Kidney (tissue), 13 donors: ENCODE measurements at regions not wholly inside any gene's neighbourhood (a gene's known extent, or its start where the extent isn't known, plus 50 kb on each side); places are given as distances from the start of the nearest gene placed in this dataset.

Experiments
- DNase-seq, 5 donors: peaks; one replicate each; pipeline ENCODE4 v3.0.0-alpha.2; 2013 to 2020
- FAIRE-seq: peaks from 2 replicates; lab custom pipeline; 2012; peaks lifted over from hg19 to GRCh38; lab: Jason Lieb, UNC
- H3K27ac ChIP-seq, 2 donors: one replicate each; pipeline ENCODE4 v1.7.0; 2013; ENCODE audit warnings: low read depth in 2 of 2, low read length in 2 of 2, inconsistent platforms in 1 of 2
- H3K27me3 ChIP-seq: one replicate; pipeline ENCODE4 v1.7.1; 2013; ENCODE audit warnings: low read length, inconsistent platforms; ENCODE audit not compliant: control insufficient read depth, insufficient read depth
- H3K36me3 ChIP-seq, 3 donors: one replicate each; pipeline versions ENCODE4 v1.7.0 to v1.7.1; 2013; ENCODE audit warnings: low read length in 3 of 3, control low read depth in 1 of 3, inconsistent platforms in 1 of 3; ENCODE audit not compliant: insufficient read depth in 3 of 3, control insufficient read depth in 2 of 3
- H3K4me1 ChIP-seq, 3 donors: one replicate each; pipeline versions ENCODE4 v1.7.0 to v1.7.1; 2013; ENCODE audit warnings: low read length in 3 of 3, inconsistent platforms in 1 of 3, low read depth in 1 of 3; ENCODE audit not compliant: control insufficient read depth in 2 of 3, insufficient read depth in 2 of 3
- H3K4me3 ChIP-seq, 3 donors: one replicate each; pipeline versions ENCODE4 v1.7.0 to v1.8.1; 2013; ENCODE audit warnings: low read length in 3 of 3, control low read depth in 1 of 3, inconsistent platforms in 1 of 3
- H3K9ac ChIP-seq, 3 donors: one replicate each; pipeline versions ENCODE4 v1.7.0 to v1.7.1; 2013; ENCODE audit warnings: low read length in 3 of 3, control low read depth in 1 of 3, inconsistent platforms in 1 of 3
- H3K9me3 ChIP-seq, 3 donors: one replicate each; pipeline versions ENCODE4 v1.7.0 to v1.7.1; 2013; ENCODE audit warnings: low read length in 3 of 3, control low read depth in 1 of 3, inconsistent platforms in 1 of 3; ENCODE audit not compliant: control insufficient read depth in 2 of 3, insufficient read depth in 1 of 3
- CTCF ChIP-seq: IDR thresholded peaks from 3 replicates; pipeline ENCODE4 v1.5.1; 2012; ENCODE audit warnings: mild to moderate bottlenecking, moderate library complexity, borderline replicate concordance; ENCODE audit not compliant: insufficient read depth; ENCODE audit errors: extremely low read depth
- intact Hi-C: fragments of 100-400 bp; cut with DNase I; formaldehyde crosslinking; loops from one replicate; pipeline ENCODE4 v1.11.1; 2022
- donor health status: control.
- donor health status: control.
- donor health status: control.
- donor health status: control.
- donor health status: control.
- donor health status: DM: yes; HTN: yes; CAD: no.
- donor health status: Normal renal cell carcinoma (clear cell type).

- Histone ChIP-seq H3K9ac (no peak overlapping the region), H3K4me3 (no peak overlapping the region), H3K27ac (no peak overlapping the region), H3K9me3 (peaks cover 0 to under 1% (median 0%) of the 10 kb centered on the region in 3 donors), H3K36me3 (no peaks in the 10 kb centered on the region), H3K4me1 (no peaks in the 10 kb centered on the region), H3K27me3 (no peaks in the 10 kb centered on the region)
- TF ChIP-seq CTCF: no peak
- no peak for DNase-seq
- intact Hi-C loops: no loop called here
- FAIRE-seq: no peak
Measured at GRCh38 chr18:24757134-24757533, 296.7 kb downstream of the HRH4 start.

GRCh38 chr18:24761765-24762164, 301.3 kb downstream of the HRH4 start:
- no peaks in the 10 kb centered on the region for H3K36me3 ChIP-seq
- no peak overlapping the region for H3K9ac ChIP-seq
- H3K27ac ChIP-seq: no peak overlapping the region
- no peak for TF ChIP-seq CTCF
- H3K4me3 ChIP-seq: no peak overlapping the region
- no peaks in the 10 kb centered on the region for H3K4me1 ChIP-seq
- H3K27me3 ChIP-seq: no peaks in the 10 kb centered on the region
- H3K9me3 ChIP-seq: peaks cover 0 to 3% (median 0%) of the 10 kb centered on the region in 3 donors
- no peak for DNase-seq
- FAIRE-seq: peak; percentile 32
- intact Hi-C loops: no loop called here

- intact Hi-C loops: no loop called here
- H3K9me3 ChIP-seq: peaks cover 0 to 3% (median 0%) of the 10 kb centered on the region in 3 donors
- H3K4me3 ChIP-seq: no peak overlapping the region
- no peak overlapping the region for H3K27ac ChIP-seq
- H3K4me1 ChIP-seq: no peaks in the 10 kb centered on the region
- no peaks in the 10 kb centered on the region for H3K27me3 ChIP-seq
- H3K36me3 ChIP-seq: no peaks in the 10 kb centered on the region
- H3K9ac ChIP-seq: no peak overlapping the region
- no peak for TF ChIP-seq CTCF
- no peak for DNase-seq
- no peak for FAIRE-seq
Measured at GRCh38 chr18:24762511-24762910, 302.1 kb downstream of the HRH4 start.
